ENCODE measurements at regions not wholly inside any gene's neighbourhood (a gene's known extent, or its start where the extent isn't known, plus 50 kb on each side); places are given as distances from the start of the nearest gene placed in this dataset.
"Not testable (repeated sequence)": the region's sequence is repeated elsewhere in the genome, so short reads cannot be mapped to it uniquely, and the experiment has no call there.

GRCh38 chr5:92086059-92086811 is 703.1 kb upstream of the ARRDC3 start:
- Histone ChIP-seq H3K9me3 (ENCODE audit: control insufficient read depth in 2 of 2, low read length in 2 of 2) (no peaks in the 10 kb centered on the region), H3K9ac (ENCODE audit: low read depth in 1 of 2, low read length in 2 of 2) (no peak overlapping the region), H3K27me3 (ENCODE audit: control insufficient read depth in 2 of 2, insufficient read depth in 2 of 2, low read length in 2 of 2) (no peaks in the 10 kb centered on the region), H3K4me1 (ENCODE audit: control insufficient read depth in 2 of 2, insufficient read depth in 2 of 2, low read length in 2 of 2) (no peaks in the 10 kb centered on the region), H3K36me3 (ENCODE audit: control insufficient read depth in 2 of 2, insufficient read depth in 2 of 2, low read length in 2 of 2) (no peaks in the 10 kb centered on the region), H3K27ac (ENCODE audit: low read depth in 2 of 2, low read length in 2 of 2) (no peak overlapping the region), H3K4me3 (ENCODE audit: low read length in 2 of 2) (no peak overlapping the region)

GRCh38 chr5:92081958-92082712 is 699.0 kb upstream of the ARRDC3 start:
- Histone ChIP-seq H3K27ac (ENCODE audit: low read depth in 2 of 2, low read length in 2 of 2) (no peak overlapping the region), H3K9me3 (ENCODE audit: control insufficient read depth in 2 of 2, low read length in 2 of 2) (no peaks in the 10 kb centered on the region), H3K4me3 (ENCODE audit: low read length in 2 of 2) (no peak overlapping the region), H3K36me3 (ENCODE audit: control insufficient read depth in 2 of 2, insufficient read depth in 2 of 2, low read length in 2 of 2) (no peaks in the 10 kb centered on the region), H3K27me3 (ENCODE audit: control insufficient read depth in 2 of 2, insufficient read depth in 2 of 2, low read length in 2 of 2) (no peaks in the 10 kb centered on the region), H3K9ac (ENCODE audit: low read depth in 1 of 2, low read length in 2 of 2) (no peak overlapping the region), H3K4me1 (ENCODE audit: control insufficient read depth in 2 of 2, insufficient read depth in 2 of 2, low read length in 2 of 2) (no peaks in the 10 kb centered on the region)

GRCh38 chr5:92070786-92071185 is 687.7 kb upstream of the ARRDC3 start:
- no peak overlapping the region for H3K27ac ChIP-seq (ENCODE audit: low read depth in 2 of 2, low read length in 2 of 2)
- H3K27me3 ChIP-seq (ENCODE audit: control insufficient read depth in 2 of 2, insufficient read depth in 2 of 2, low read length in 2 of 2): no peaks in the 10 kb centered on the region
- no peaks in the 10 kb centered on the region for H3K4me1 ChIP-seq (ENCODE audit: control insufficient read depth in 2 of 2, insufficient read depth in 2 of 2, low read length in 2 of 2)
- no peak overlapping the region for H3K9ac ChIP-seq (ENCODE audit: low read depth in 1 of 2, low read length in 2 of 2)
- H3K36me3 ChIP-seq (ENCODE audit: control insufficient read depth in 2 of 2, insufficient read depth in 2 of 2, low read length in 2 of 2): no peaks in the 10 kb centered on the region
- H3K4me3 ChIP-seq (ENCODE audit: low read length in 2 of 2): no peak overlapping the region
- H3K9me3 ChIP-seq (ENCODE audit: control insufficient read depth in 2 of 2, low read length in 2 of 2): no peaks in the 10 kb centered on the region

GRCh38 chr5:92064993-92065392 is 681.9 kb upstream of the ARRDC3 start:
- no peaks in the 10 kb centered on the region for H3K27me3 ChIP-seq (ENCODE audit: control insufficient read depth in 2 of 2, insufficient read depth in 2 of 2, low read length in 2 of 2)
- no peak overlapping the region for H3K27ac ChIP-seq (ENCODE audit: low read depth in 2 of 2, low read length in 2 of 2)
- no peaks in the 10 kb centered on the region for H3K4me1 ChIP-seq (ENCODE audit: control insufficient read depth in 2 of 2, insufficient read depth in 2 of 2, low read length in 2 of 2)
- H3K9me3 ChIP-seq (ENCODE audit: control insufficient read depth in 2 of 2, low read length in 2 of 2): no peaks in the 10 kb centered on the region
- H3K9ac ChIP-seq (ENCODE audit: low read depth in 1 of 2, low read length in 2 of 2): no peak overlapping the region
- H3K4me3 ChIP-seq (ENCODE audit: low read length in 2 of 2): no peak overlapping the region
- H3K36me3 ChIP-seq (ENCODE audit: control insufficient read depth in 2 of 2, insufficient read depth in 2 of 2, low read length in 2 of 2): no peaks in the 10 kb centered on the region

- no peaks in the 10 kb centered on the region for H3K36me3 ChIP-seq (ENCODE audit: control insufficient read depth in 2 of 2, insufficient read depth in 2 of 2, low read length in 2 of 2)
- no peaks in the 10 kb centered on the region for H3K4me1 ChIP-seq (ENCODE audit: control insufficient read depth in 2 of 2, insufficient read depth in 2 of 2, low read length in 2 of 2)
- no peak overlapping the region for H3K9ac ChIP-seq (ENCODE audit: low read depth in 1 of 2, low read length in 2 of 2)
- no peaks in the 10 kb centered on the region for H3K9me3 ChIP-seq (ENCODE audit: control insufficient read depth in 2 of 2, low read length in 2 of 2)
- H3K27ac ChIP-seq (ENCODE audit: low read depth in 2 of 2, low read length in 2 of 2): no peak overlapping the region
- no peak overlapping the region for H3K4me3 ChIP-seq (ENCODE audit: low read length in 2 of 2)
- no peaks in the 10 kb centered on the region for H3K27me3 ChIP-seq (ENCODE audit: control insufficient read depth in 2 of 2, insufficient read depth in 2 of 2, low read length in 2 of 2)
Measured at GRCh38 chr5:92051741-92052140, 668.6 kb upstream of the ARRDC3 start.

GRCh38 chr5:92050970-92051369 is 667.9 kb upstream of the ARRDC3 start:
- no peak overlapping the region for H3K9ac ChIP-seq (ENCODE audit: low read depth in 1 of 2, low read length in 2 of 2)
- H3K4me3 ChIP-seq (ENCODE audit: low read length in 2 of 2): no peak overlapping the region
- no peaks in the 10 kb centered on the region for H3K27me3 ChIP-seq (ENCODE audit: control insufficient read depth in 2 of 2, insufficient read depth in 2 of 2, low read length in 2 of 2)
- no peak overlapping the region for H3K27ac ChIP-seq (ENCODE audit: low read depth in 2 of 2, low read length in 2 of 2)
- H3K9me3 ChIP-seq (ENCODE audit: control insufficient read depth in 2 of 2, low read length in 2 of 2): no peaks in the 10 kb centered on the region
- no peaks in the 10 kb centered on the region for H3K36me3 ChIP-seq (ENCODE audit: control insufficient read depth in 2 of 2, insufficient read depth in 2 of 2, low read length in 2 of 2)
- H3K4me1 ChIP-seq (ENCODE audit: control insufficient read depth in 2 of 2, insufficient read depth in 2 of 2, low read length in 2 of 2): no peaks in the 10 kb centered on the region

GRCh38 chr5:92041911-92042660 is 659.0 kb upstream of the ARRDC3 start:
- Histone ChIP-seq H3K27ac (ENCODE audit: low read depth in 2 of 2, low read length in 2 of 2) (no peak overlapping the region), H3K27me3 (ENCODE audit: control insufficient read depth in 2 of 2, insufficient read depth in 2 of 2, low read length in 2 of 2) (no peaks in the 10 kb centered on the region), H3K36me3 (ENCODE audit: control insufficient read depth in 2 of 2, insufficient read depth in 2 of 2, low read length in 2 of 2) (no peaks in the 10 kb centered on the region), H3K9me3 (ENCODE audit: control insufficient read depth in 2 of 2, low read length in 2 of 2) (no peaks in the 10 kb centered on the region), H3K4me1 (ENCODE audit: control insufficient read depth in 2 of 2, insufficient read depth in 2 of 2, low read length in 2 of 2) (no peaks in the 10 kb centered on the region), H3K4me3 (ENCODE audit: low read length in 2 of 2) (no peak overlapping the region), H3K9ac (ENCODE audit: low read depth in 1 of 2, low read length in 2 of 2) (no peak overlapping the region)

GRCh38 chr5:92041206-92041605 is 658.1 kb upstream of the ARRDC3 start:
- Histone ChIP-seq H3K36me3 (ENCODE audit: control insufficient read depth in 2 of 2, insufficient read depth in 2 of 2, low read length in 2 of 2) (no peaks in the 10 kb centered on the region), H3K27me3 (ENCODE audit: control insufficient read depth in 2 of 2, insufficient read depth in 2 of 2, low read length in 2 of 2) (no peaks in the 10 kb centered on the region), H3K9me3 (ENCODE audit: control insufficient read depth in 2 of 2, low read length in 2 of 2) (no peaks in the 10 kb centered on the region), H3K4me1 (ENCODE audit: control insufficient read depth in 2 of 2, insufficient read depth in 2 of 2, low read length in 2 of 2) (no peaks in the 10 kb centered on the region), H3K27ac (ENCODE audit: low read depth in 2 of 2, low read length in 2 of 2) (no peak overlapping the region), H3K4me3 (ENCODE audit: low read length in 2 of 2) (no peak overlapping the region), H3K9ac (ENCODE audit: low read depth in 1 of 2, low read length in 2 of 2) (no peak overlapping the region)

GRCh38 chr5:92029792-92030191 is 646.7 kb upstream of the ARRDC3 start:
- H3K9ac ChIP-seq (ENCODE audit: low read depth in 1 of 2, low read length in 2 of 2); H3K9me3 ChIP-seq (ENCODE audit: control insufficient read depth in 2 of 2, low read length in 2 of 2); H3K27ac ChIP-seq (ENCODE audit: low read depth in 2 of 2, low read length in 2 of 2); H3K4me1 ChIP-seq (ENCODE audit: control insufficient read depth in 2 of 2, insufficient read depth in 2 of 2, low read length in 2 of 2); H3K4me3 ChIP-seq (ENCODE audit: low read length in 2 of 2); H3K27me3 ChIP-seq (ENCODE audit: control insufficient read depth in 2 of 2, insufficient read depth in 2 of 2, low read length in 2 of 2); H3K36me3 ChIP-seq (ENCODE audit: control insufficient read depth in 2 of 2, insufficient read depth in 2 of 2, low read length in 2 of 2): not testable (repeated sequence)

GRCh38 chr5:92023555-92023954 is 640.4 kb upstream of the ARRDC3 start:
- Histone ChIP-seq H3K27ac (ENCODE audit: low read depth in 2 of 2, low read length in 2 of 2) (no peak overlapping the region), H3K9ac (ENCODE audit: low read depth in 1 of 2, low read length in 2 of 2) (no peak overlapping the region), H3K4me1 (ENCODE audit: control insufficient read depth in 2 of 2, insufficient read depth in 2 of 2, low read length in 2 of 2) (no peaks in the 10 kb centered on the region), H3K36me3 (ENCODE audit: control insufficient read depth in 2 of 2, insufficient read depth in 2 of 2, low read length in 2 of 2) (no peaks in the 10 kb centered on the region), H3K4me3 (ENCODE audit: low read length in 2 of 2) (no peak overlapping the region), H3K9me3 (ENCODE audit: control insufficient read depth in 2 of 2, low read length in 2 of 2) (no peaks in the 10 kb centered on the region), H3K27me3 (ENCODE audit: control insufficient read depth in 2 of 2, insufficient read depth in 2 of 2, low read length in 2 of 2) (no peaks in the 10 kb centered on the region)

All from mucosa of rectum (tissue), 2 donors.